Choroid plexus epithelial cell (primary cell): ENCODE measurements at regions not wholly inside any gene's neighbourhood (a gene's known extent, or its start where the extent isn't known, plus 50 kb on each side); places are given as distances from the start of the nearest gene placed in this dataset.

ENCODE experiments used
- DNase-seq: peaks from one replicate; pipeline ENCODE4 v3.0.0-alpha.2; 2010; ENCODE audit warnings: low read depth
- H3K4me3 ChIP-seq: 2 replicates; pipeline ENCODE4 v1.5.1; 2011; ENCODE audit warnings: low read depth, mild to moderate bottlenecking, control low read depth, low read length, moderate library complexity
- TF ChIP-seq, protein P1 (sequence below): conservative IDR thresholded peaks from 2 replicates; pipeline ENCODE4 v1.5.1; 2011; ENCODE audit warnings: low read depth, mild to moderate bottlenecking, control low read depth, inconsistent platforms, low read length, moderate library complexity

DNA sequence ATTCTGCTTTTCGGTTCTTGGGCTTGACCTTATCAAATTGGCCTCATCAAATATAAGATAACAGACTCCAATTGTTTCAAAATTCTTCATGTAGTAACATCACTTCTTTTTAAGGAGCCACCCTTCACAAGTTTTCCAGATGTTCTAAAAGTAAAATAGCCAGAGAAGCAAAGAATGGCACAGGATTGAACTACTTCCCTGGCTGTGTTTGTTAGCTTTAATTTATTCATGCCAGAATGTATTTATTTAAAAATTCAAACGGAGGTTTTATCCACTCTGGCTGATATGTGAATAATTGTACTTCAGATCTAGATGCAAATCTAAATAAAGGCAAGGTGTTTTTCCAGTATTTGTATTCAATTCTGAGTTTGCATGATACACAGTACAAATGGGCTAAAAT lies 581.3 kb upstream of the TENM3 start:
- DNase-seq = no peak
- TF ChIP-seq, protein P1, sequence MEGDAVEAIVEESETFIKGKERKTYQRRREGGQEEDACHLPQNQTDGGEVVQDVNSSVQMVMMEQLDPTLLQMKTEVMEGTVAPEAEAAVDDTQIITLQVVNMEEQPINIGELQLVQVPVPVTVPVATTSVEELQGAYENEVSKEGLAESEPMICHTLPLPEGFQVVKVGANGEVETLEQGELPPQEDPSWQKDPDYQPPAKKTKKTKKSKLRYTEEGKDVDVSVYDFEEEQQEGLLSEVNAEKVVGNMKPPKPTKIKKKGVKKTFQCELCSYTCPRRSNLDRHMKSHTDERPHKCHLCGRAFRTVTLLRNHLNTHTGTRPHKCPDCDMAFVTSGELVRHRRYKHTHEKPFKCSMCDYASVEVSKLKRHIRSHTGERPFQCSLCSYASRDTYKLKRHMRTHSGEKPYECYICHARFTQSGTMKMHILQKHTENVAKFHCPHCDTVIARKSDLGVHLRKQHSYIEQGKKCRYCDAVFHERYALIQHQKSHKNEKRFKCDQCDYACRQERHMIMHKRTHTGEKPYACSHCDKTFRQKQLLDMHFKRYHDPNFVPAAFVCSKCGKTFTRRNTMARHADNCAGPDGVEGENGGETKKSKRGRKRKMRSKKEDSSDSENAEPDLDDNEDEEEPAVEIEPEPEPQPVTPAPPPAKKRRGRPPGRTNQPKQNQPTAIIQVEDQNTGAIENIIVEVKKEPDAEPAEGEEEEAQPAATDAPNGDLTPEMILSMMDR = no peak
- no peak overlapping the region for H3K4me3 ChIP-seq

DNA sequence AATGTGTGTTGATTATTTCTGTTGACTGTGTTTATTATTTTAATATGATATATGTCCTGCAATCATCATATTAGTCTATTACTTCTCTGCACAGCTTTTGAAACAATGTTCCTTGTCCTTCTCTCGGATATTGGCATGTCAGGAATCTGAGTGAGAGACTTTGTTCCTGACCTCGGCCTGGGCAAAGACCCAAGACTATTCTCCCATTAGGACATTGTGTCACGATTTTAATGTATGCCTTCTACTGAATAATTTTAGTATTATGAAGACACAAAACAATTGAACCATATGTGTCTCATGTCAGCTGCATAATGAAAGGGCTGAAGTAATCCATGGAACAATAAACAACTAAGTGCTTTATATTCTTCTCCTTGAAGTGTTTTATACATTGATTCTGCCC lies 580.8 kb upstream of the TENM3 start:
- no peak overlapping the region for H3K4me3 ChIP-seq
- DNase-seq = peak; percentile 80
- TF ChIP-seq, protein P1 = no peak

DNA sequence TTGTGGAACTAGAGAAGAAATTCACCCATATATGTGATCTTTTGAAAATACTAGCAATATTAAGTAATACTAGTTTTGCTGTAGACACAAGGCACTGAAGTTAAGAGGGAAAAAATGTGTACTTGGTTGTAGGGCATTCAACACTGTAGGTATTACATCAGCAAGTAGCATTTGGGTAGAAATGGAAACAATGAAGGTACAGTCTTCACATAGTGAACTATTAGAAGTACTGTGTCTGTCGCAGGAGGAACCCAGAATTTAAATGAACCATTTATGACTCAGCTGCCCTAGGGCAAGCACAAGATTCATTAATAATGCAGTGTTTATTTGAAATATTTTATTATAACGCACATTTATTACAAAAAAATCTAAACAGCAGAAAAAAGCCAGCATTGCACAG lies 572.7 kb upstream of the TENM3 start:
- TF ChIP-seq, protein P1 = no peak
- no peak overlapping the region for H3K4me3 ChIP-seq
- no peak for DNase-seq

DNA sequence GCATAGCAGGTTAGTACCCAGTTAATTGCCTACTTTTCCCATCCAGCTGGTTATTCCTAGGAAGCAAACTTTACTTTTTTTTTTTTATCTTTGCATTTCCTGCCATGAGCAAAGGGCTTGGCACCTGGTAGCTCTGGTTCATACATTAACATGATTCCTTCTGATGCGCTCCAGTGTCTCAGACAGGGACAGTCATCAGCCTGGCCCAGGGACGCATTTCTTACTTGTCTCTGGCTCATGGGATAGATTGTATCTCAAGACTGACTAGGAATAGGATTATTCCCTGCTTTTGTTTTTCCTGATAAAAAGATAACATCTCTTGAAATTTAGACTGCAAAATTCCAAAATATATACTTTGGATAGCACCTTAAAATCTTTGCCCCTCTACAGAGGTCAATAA lies 571.5 kb upstream of the TENM3 start:
- no peak for DNase-seq
- TF ChIP-seq, protein P1 = no peak
- H3K4me3 ChIP-seq = no peak overlapping the region

DNA sequence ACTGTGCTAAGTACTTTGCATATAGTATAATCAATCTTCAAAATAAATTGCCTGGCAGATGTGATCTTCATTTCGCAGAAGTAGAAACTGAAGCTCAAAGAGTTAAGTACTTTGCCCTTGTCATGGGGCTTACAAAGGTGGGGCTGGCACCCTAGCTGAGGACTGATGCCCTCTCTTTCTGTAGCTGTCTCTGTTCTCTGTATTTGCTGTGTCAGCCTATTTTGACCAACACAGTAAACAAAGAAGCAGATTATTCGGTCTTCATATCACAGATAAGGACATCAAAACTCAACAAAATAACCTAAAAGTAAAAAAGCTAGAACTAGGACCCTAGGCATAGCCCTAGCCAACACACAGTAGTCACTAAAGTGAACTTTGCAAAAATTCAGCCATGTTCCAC lies 570.5 kb upstream of the TENM3 start:
- TF ChIP-seq, protein P1 = no peak
- no peak overlapping the region for H3K4me3 ChIP-seq
- DNase-seq = no peak

DNA sequence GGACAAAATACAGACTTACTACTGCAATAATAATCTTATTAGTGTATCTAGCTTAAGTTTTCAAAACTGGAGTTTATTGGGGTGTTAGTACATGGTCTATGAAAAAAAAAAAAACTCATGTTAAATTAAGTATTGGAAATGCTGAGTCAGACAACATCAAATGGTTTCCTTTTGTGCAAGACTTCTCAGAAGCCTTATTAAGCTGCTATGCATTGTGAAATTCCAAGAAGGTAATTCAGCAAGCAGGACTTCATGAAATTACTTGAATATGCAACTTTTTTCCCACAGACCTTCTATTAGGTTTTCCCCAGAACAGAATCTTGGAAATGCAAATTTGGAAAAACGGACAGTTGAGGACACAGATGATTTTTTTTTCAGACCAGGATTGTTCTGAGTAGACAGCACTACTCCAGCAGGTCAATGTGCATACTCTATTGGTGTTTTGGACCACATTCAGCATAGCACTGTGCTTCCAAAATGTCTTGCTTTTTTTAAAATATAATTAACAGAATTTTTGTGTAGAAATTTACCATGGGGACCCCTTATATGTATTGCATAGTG lies 568.8 kb upstream of the TENM3 start:
- H3K4me3 ChIP-seq = no peak overlapping the region
- peak; percentile 82 for DNase-seq
- TF ChIP-seq, protein P1 = no peak

DNA sequence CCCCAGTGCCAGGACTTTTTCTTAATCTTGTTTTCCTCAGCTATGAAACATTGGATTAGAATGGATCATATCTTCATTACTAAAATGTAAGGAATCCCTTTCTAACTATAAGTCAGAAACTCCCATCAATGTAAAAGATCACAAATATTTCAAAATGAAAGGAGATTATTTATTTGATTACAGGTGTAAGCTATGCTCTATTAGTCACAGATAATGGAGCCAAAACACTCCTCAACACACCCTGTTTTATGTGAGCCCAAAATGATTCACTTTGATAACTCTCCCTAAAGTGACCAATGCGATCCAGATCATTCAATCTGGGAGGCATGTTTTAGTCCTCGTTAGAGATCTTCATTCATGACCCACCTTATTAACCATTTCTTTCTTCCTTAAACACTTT lies 566.7 kb upstream of the TENM3 start:
- TF ChIP-seq, protein P1 = no peak
- no peak for DNase-seq
- H3K4me3 ChIP-seq = no peak overlapping the region
